WTC11 (cell line): ENCODE measurements at regions not wholly inside any gene's neighbourhood (a gene's known extent, or its start where the extent isn't known, plus 50 kb on each side); places are given as distances from the start of the nearest gene placed in this dataset.

Source experiments
- ATAC-seq: fragments of 200-7000 bp; cut with Tn5 transposase; 2 replicates; pipeline ENCODE4 v1.10.0; 2021; ENCODE audit warnings: mild to moderate bottlenecking, moderate library complexity
- CTCF ChIA-PET: fragments of 300-600 bp; sonication (Branson Sonifier 250); formaldehyde crosslinking; loops from one replicate; lab custom pipeline; 2021; ENCODE audit warnings: antibody characterized with exemption; lab: Charles Lee
- POLR2A ChIA-PET: fragments of 350-600 bp; sonication (Branson Sonifier 250); formaldehyde crosslinking; loops from one replicate; lab custom pipeline; 2021; ENCODE audit warnings: antibody characterized with exemption; lab: Charles Lee
- DNase-seq: peaks from one replicate; pipeline ENCODE4 v3.0.0; 2021; ENCODE audit warnings: low spot score
- H3K27ac Mint-ChIP-seq: 2 replicates; pipeline ENCODE4 v1.8.0; 2021; ENCODE audit warnings: mixed read lengths
- H3K27me3 Mint-ChIP-seq: 2 replicates; pipeline ENCODE4 v1.8.0; 2021; ENCODE audit warnings: low read depth, mild to moderate bottlenecking, moderate library complexity, mixed read lengths
- H3K36me3 Mint-ChIP-seq: 2 replicates; pipeline ENCODE4 v1.8.0; 2021; ENCODE audit warnings: mixed read lengths
- H3K4me1 Mint-ChIP-seq: 2 replicates; pipeline ENCODE4 v1.8.0; 2022; ENCODE audit warnings: mixed read lengths
- H3K4me3 Mint-ChIP-seq: 2 replicates; pipeline ENCODE4 v1.8.0; 2021; ENCODE audit warnings: mild to moderate bottlenecking, moderate library complexity, mixed read lengths
- H3K9me3 Mint-ChIP-seq: 2 replicates; pipeline ENCODE4 v1.8.0; 2021; ENCODE audit warnings: mixed read lengths
- ARID4B ChIP-seq: sonication (generic); formaldehyde crosslinking; IDR thresholded peaks from 2 replicates; pipeline ENCODE4 v1.8.0; 2023; ENCODE audit warnings: missing genetic modification reagents, mild to moderate bottlenecking, borderline replicate concordance
- E2F4 ChIP-seq: sonication (generic); formaldehyde crosslinking; IDR thresholded peaks from 2 replicates; pipeline ENCODE4 v1.8.1; 2022; ENCODE audit warnings: low read depth, mild to moderate bottlenecking, moderate library complexity, missing genetic modification reagents, borderline replicate concordance
- FOXP1 ChIP-seq: sonication (generic); formaldehyde crosslinking; IDR thresholded peaks from 2 replicates; pipeline ENCODE4 v1.8.0; 2022; ENCODE audit warnings: missing genetic modification reagents, mild to moderate bottlenecking, moderate library complexity, borderline replicate concordance
- FOXP4 ChIP-seq: sonication (generic); formaldehyde crosslinking; IDR thresholded peaks from 2 replicates; pipeline ENCODE4 v1.8.0; 2022; ENCODE audit warnings: mild to moderate bottlenecking, missing genetic modification reagents
- GRHL2 ChIP-seq: fragments of 250-450 bp; sonication (Bioruptor Pico); IDR thresholded peaks from 2 replicates; pipeline ENCODE4 v1.8.0; 2022; ENCODE audit warnings: mild to moderate bottlenecking, moderate library complexity; ENCODE audit not compliant: insufficient replicate concordance, severe bottlenecking
- IRF2 ChIP-seq: sonication (generic); formaldehyde crosslinking; IDR thresholded peaks from 2 replicates; pipeline ENCODE4 v1.8.0; 2022; ENCODE audit warnings: low read depth, missing genetic modification reagents, borderline replicate concordance
- MAX ChIP-seq: sonication (generic); formaldehyde crosslinking; IDR thresholded peaks from 2 replicates; pipeline ENCODE4 v1.8.0; 2022; ENCODE audit warnings: mild to moderate bottlenecking, missing genetic modification reagents
- NFYB ChIP-seq: sonication (generic); formaldehyde crosslinking; conservative IDR thresholded peaks from 2 replicates; pipeline ENCODE4 v1.8.0; 2022; ENCODE audit warnings: low read depth, missing genetic modification reagents
- PRDM15 ChIP-seq: sonication (generic); formaldehyde crosslinking; IDR thresholded peaks from 2 replicates; pipeline ENCODE4 v1.8.0; 2022; ENCODE audit warnings: missing genetic modification reagents
- SMAD4 ChIP-seq: sonication (generic); formaldehyde crosslinking; IDR thresholded peaks from 2 replicates; pipeline ENCODE4 v1.8.0; 2022; ENCODE audit warnings: mild to moderate bottlenecking, missing genetic modification reagents
- SOX15 ChIP-seq: fragments of 250-450 bp; sonication (Bioruptor Pico); IDR thresholded peaks from 2 replicates; pipeline ENCODE4 v1.9.0; 2021; ENCODE audit warnings: mild to moderate bottlenecking
- TP53 ChIP-seq: sonication (generic); formaldehyde crosslinking; IDR thresholded peaks from 2 replicates; pipeline ENCODE4 v1.8.1; 2023; ENCODE audit warnings: mild to moderate bottlenecking, missing genetic modification reagents
- ZSCAN18 ChIP-seq: fragments of 250-450 bp; sonication (Bioruptor Pico); IDR thresholded peaks from 2 replicates; pipeline ENCODE4 v2.1.2; 2022; ENCODE audit warnings: mild to moderate bottlenecking, moderate library complexity

GRCh38 chr2:14872779-14873325, 240.3 kb downstream of the LRATD1 start:
- Mint-ChIP-seq H3K4me3 (no peak overlapping the region), H3K4me1 (no peaks in the 10 kb centered on the region), H3K9me3 (peaks cover 35% of the 10 kb centered on the region), H3K36me3 (peaks cover 12% of the 10 kb centered on the region), H3K27ac (no peak overlapping the region), H3K27me3 (peaks cover 3% of the 10 kb centered on the region; the same call in 1 of the 2 replicates)
- DNase-seq (no peak), ATAC-seq (no peak)
- ChIA-PET CTCF (interaction anchor here (0.7 to 1.0 kb wide), 2 partner anchors 30 to 238 kb away, joined by 3 read pairs; no protein-coding TSS in a partner anchor), POLR2A (no interaction called here)
- TF ChIP-seq NFYB (CRISPR knock-in tag) (0 out of 2 replicates have a peak, but pooled peaks have one; percentile 27), IRF2 (no peak)

GRCh38 chr2:14881651-14882327, 249.3 kb downstream of the LRATD1 start:
- DNase-seq, result no peak
- ChIA-PET CTCF (no interaction called here), POLR2A (no interaction called here)
- Mint-ChIP-seq H3K27ac (no peak overlapping the region), H3K27me3 (no peaks in the 10 kb centered on the region), H3K36me3 (no peaks in the 10 kb centered on the region), H3K9me3 (no peaks in the 10 kb centered on the region), H3K4me3 (no peak overlapping the region), H3K4me1 (peaks cover 4% of the 10 kb centered on the region; the same call in 1 of the 2 replicates)
- TF ChIP-seq TP53 (CRISPR knock-in tag), result no peak
- TF ChIP-seq SOX15, result no peak
- TF ChIP-seq ZSCAN18 (CRISPR knock-in tag), result no peak
- TF ChIP-seq GRHL2 (CRISPR knock-in tag), result no peak
- TF ChIP-seq PRDM15, result no peak
- TF ChIP-seq MAX (CRISPR knock-in tag), result no peak
- ATAC-seq, result no peak

GRCh38 chr2:14884651-14885050, 252.1 kb downstream of the LRATD1 start:
- no peak overlapping the region for H3K27ac Mint-ChIP-seq
- ATAC-seq, result no peak
- H3K9me3 Mint-ChIP-seq, result no peaks in the 10 kb centered on the region
- H3K4me3 Mint-ChIP-seq, result no peak overlapping the region
- peaks cover 4% of the 10 kb centered on the region; the same call in 1 of the 2 replicates for H3K4me1 Mint-ChIP-seq
- no peaks in the 10 kb centered on the region for H3K27me3 Mint-ChIP-seq
- ChIA-PET CTCF (no interaction called here), POLR2A (no interaction called here)
- no peaks in the 10 kb centered on the region for H3K36me3 Mint-ChIP-seq
- DNase-seq, result no peak
- no peak for TF ChIP-seq FOXP4 (CRISPR knock-in tag)
- no peak for TF ChIP-seq SMAD4 (CRISPR knock-in tag)
- TF ChIP-seq ARID4B (CRISPR knock-in tag), result no peak
- TF ChIP-seq E2F4 (CRISPR knock-in tag), result no peak
- no peak for TF ChIP-seq FOXP1 (CRISPR knock-in tag)
- TF ChIP-seq PRDM15, result no peak
